ENCODE measurements at regions not wholly inside any gene's neighbourhood (a gene's known extent, or its start where the extent isn't known, plus 50 kb on each side); places are given as distances from the start of the nearest gene placed in this dataset.

DNA sequence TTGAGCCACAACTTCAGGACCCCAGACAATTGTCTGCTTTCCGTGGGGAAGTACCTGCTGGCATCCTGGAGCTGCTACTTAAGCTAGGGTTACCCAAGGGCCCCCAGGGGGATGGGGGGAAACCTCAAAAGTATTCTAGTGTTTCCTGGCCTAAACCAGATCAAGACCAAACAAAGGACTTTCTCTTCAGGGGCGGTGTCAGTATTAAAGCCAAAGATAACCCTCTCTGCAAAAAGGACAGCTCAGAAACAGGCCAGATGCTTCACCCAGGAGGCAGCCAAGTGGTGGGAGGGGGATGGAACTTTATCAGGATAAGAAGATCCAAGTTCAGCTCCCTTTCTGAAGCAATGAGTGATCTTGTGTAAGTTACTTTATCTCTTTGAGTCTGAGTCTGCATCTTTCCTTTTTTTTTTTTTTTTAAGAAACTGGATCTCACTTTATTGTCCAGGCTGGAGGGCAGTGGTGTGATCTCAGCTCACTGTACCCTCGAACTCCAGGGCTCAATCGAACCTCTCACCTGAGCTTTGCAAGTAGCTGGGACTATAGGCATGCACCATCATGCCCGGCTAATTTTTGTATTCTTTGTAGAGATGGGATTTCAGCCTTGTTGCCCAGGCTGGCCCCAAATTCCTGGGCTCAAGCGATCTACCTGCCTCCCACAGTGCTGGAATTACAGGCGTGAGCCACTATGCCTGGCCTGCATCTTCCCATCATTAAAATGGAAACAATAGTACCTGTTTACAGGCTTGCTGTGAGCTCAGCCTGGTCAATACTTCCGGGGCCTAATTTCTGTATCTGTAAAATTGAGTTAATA, 151.8 kb upstream of the PTPRM start:
- TF ChIP-seq, protein P1, sequence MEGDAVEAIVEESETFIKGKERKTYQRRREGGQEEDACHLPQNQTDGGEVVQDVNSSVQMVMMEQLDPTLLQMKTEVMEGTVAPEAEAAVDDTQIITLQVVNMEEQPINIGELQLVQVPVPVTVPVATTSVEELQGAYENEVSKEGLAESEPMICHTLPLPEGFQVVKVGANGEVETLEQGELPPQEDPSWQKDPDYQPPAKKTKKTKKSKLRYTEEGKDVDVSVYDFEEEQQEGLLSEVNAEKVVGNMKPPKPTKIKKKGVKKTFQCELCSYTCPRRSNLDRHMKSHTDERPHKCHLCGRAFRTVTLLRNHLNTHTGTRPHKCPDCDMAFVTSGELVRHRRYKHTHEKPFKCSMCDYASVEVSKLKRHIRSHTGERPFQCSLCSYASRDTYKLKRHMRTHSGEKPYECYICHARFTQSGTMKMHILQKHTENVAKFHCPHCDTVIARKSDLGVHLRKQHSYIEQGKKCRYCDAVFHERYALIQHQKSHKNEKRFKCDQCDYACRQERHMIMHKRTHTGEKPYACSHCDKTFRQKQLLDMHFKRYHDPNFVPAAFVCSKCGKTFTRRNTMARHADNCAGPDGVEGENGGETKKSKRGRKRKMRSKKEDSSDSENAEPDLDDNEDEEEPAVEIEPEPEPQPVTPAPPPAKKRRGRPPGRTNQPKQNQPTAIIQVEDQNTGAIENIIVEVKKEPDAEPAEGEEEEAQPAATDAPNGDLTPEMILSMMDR (conservative IDR thresholded peaks at IDR 0.05) = no peak
- TF ChIP-seq EZH2 (IDR thresholded peaks at IDR 0.05; ENCODE audit: low read depth) = no peak

All from PC-9 (cell line).